ENCODE measurements at regions not wholly inside any gene's neighbourhood (a gene's known extent, or its start where the extent isn't known, plus 50 kb on each side); places are given as distances from the start of the nearest gene placed in this dataset.

DNA sequence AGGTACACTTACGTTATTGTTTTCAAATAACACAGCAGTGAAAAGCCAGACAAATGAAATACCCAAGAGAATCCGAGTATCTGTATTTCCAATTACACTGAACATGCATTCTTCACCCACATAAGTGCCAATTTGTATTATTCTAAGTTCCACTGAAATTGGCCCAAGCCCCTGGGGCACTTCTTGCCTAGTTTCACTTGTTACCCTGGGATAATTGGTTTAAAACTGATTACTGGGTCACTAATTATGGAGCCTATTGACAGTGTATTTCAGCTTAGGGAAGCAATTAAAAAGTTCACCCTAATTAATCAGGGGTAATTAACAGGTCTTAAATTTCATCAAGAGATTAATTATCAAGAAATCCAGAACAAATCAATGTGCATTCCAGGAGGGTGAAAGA, 60.5 kb upstream of the HS3ST2 start:
- Histone ChIP-seq H3K27me3 (ENCODE audit: control insufficient read depth in 2 of 2, insufficient read depth in 2 of 2, low read length in 2 of 2) (no peaks in the 10 kb centered on the region), H3K9me3 (ENCODE audit: control insufficient read depth in 2 of 2, low read length in 2 of 2) (no peaks in the 10 kb centered on the region), H3K4me3 (ENCODE audit: low read length in 2 of 2) (no peak overlapping the region), H3K9ac (ENCODE audit: low read depth in 1 of 2, low read length in 2 of 2) (no peak overlapping the region), H3K36me3 (ENCODE audit: control insufficient read depth in 2 of 2, insufficient read depth in 2 of 2, low read length in 2 of 2) (no peaks in the 10 kb centered on the region), H3K4me1 (ENCODE audit: control insufficient read depth in 2 of 2, insufficient read depth in 2 of 2, low read length in 2 of 2) (no peaks in the 10 kb centered on the region), H3K27ac (ENCODE audit: low read depth in 2 of 2, low read length in 2 of 2) (no peak overlapping the region)

DNA sequence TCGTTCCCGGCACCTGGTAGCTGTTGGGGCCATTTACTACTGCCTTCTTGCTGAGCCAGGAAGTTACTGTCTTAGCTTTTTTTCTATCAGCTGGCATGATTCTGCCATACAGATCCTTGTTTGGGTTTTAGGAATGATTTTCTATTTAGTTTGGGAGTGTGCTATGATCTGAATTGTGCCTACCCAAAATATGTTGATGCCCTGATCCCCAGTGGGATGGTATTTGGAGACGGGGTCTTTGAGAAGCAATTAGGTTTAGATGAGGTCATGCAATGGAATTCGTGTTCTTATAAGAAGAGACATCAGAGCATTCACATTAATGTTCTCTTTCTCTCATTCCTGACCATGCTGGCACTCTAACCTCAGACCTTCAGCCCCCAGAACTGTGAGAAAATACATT, 59.4 kb upstream of the HS3ST2 start:
- Histone ChIP-seq H3K4me3 (ENCODE audit: low read length in 2 of 2) (no peak overlapping the region), H3K27me3 (ENCODE audit: control insufficient read depth in 2 of 2, insufficient read depth in 2 of 2, low read length in 2 of 2) (no peaks in the 10 kb centered on the region), H3K9me3 (ENCODE audit: control insufficient read depth in 2 of 2, low read length in 2 of 2) (no peaks in the 10 kb centered on the region)

GRCh38 chr16:22757202-22757601, 56.8 kb upstream of the HS3ST2 start:
- H3K27me3 ChIP-seq (ENCODE audit: control insufficient read depth in 2 of 2, insufficient read depth in 2 of 2, low read length in 2 of 2), result no peaks in the 10 kb centered on the region
- H3K4me3 ChIP-seq (ENCODE audit: low read length in 2 of 2), result no peak overlapping the region
- H3K36me3 ChIP-seq (ENCODE audit: control insufficient read depth in 2 of 2, insufficient read depth in 2 of 2, low read length in 2 of 2), result no peaks in the 10 kb centered on the region
- H3K9me3 ChIP-seq (ENCODE audit: control insufficient read depth in 2 of 2, low read length in 2 of 2), result no peaks in the 10 kb centered on the region
- no peaks in the 10 kb centered on the region for H3K4me1 ChIP-seq (ENCODE audit: control insufficient read depth in 2 of 2, insufficient read depth in 2 of 2, low read length in 2 of 2)
- no peak overlapping the region for H3K9ac ChIP-seq (ENCODE audit: low read depth in 1 of 2, low read length in 2 of 2)
- H3K27ac ChIP-seq (ENCODE audit: low read depth in 2 of 2, low read length in 2 of 2), result no peak overlapping the region

More for the DNA sequence above, 59.4 kb upstream of the HS3ST2 start:
- H3K36me3 ChIP-seq (ENCODE audit: control insufficient read depth in 2 of 2, insufficient read depth in 2 of 2, low read length in 2 of 2), result no peaks in the 10 kb centered on the region
- H3K9ac ChIP-seq (ENCODE audit: low read depth in 1 of 2, low read length in 2 of 2), result no peak overlapping the region
- H3K4me1 ChIP-seq (ENCODE audit: control insufficient read depth in 2 of 2, insufficient read depth in 2 of 2, low read length in 2 of 2), result no peaks in the 10 kb centered on the region
- H3K27ac ChIP-seq (ENCODE audit: low read depth in 2 of 2, low read length in 2 of 2), result no peak overlapping the region

GRCh38 chr16:22762486-22762885, 51.5 kb upstream of the HS3ST2 start:
- Histone ChIP-seq H3K4me1 (ENCODE audit: control insufficient read depth in 2 of 2, insufficient read depth in 2 of 2, low read length in 2 of 2) (no peaks in the 10 kb centered on the region), H3K36me3 (ENCODE audit: control insufficient read depth in 2 of 2, insufficient read depth in 2 of 2, low read length in 2 of 2) (no peaks in the 10 kb centered on the region), H3K9ac (ENCODE audit: low read depth in 1 of 2, low read length in 2 of 2) (no peak overlapping the region), H3K27ac (ENCODE audit: low read depth in 2 of 2, low read length in 2 of 2) (no peak overlapping the region), H3K27me3 (ENCODE audit: control insufficient read depth in 2 of 2, insufficient read depth in 2 of 2, low read length in 2 of 2) (no peaks in the 10 kb centered on the region), H3K9me3 (ENCODE audit: control insufficient read depth in 2 of 2, low read length in 2 of 2) (no peaks in the 10 kb centered on the region), H3K4me3 (ENCODE audit: low read length in 2 of 2) (no peak overlapping the region)

DNA sequence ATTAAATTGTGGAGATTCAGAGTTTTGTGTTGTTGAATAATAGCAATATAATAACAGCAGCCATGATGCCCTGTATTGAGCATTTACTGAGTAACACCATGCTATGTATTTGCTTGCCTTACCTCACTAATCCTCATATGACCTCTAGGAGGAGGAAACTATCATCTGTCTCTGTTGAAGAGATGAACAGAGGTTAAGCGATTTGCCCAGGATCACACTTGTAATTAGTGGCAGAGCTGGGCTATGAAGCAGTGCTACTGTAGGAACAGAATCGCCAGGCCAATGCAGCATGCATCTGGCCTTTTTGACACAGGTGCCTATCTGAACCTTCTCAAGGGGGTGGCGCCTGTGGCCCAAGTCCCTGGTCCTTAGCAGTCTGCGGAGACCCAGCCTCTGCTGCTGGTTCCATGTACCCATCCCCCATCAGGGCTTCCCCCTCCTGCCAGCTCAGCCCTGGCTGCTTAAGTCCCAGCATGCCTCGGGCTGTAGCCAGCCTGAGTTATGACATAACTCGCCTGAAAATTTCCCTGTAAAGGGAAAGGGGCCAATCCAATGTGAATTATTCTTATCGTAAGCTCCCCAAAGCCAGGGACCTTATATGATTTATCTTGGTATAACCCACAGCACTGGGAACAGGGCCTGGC, 50.4 kb upstream of the HS3ST2 start:
- Histone ChIP-seq H3K27ac (ENCODE audit: low read depth in 2 of 2, low read length in 2 of 2) (no peak overlapping the region), H3K4me3 (ENCODE audit: low read length in 2 of 2) (no peak overlapping the region), H3K36me3 (ENCODE audit: control insufficient read depth in 2 of 2, insufficient read depth in 2 of 2, low read length in 2 of 2) (no peaks in the 10 kb centered on the region), H3K27me3 (ENCODE audit: control insufficient read depth in 2 of 2, insufficient read depth in 2 of 2, low read length in 2 of 2) (no peaks in the 10 kb centered on the region), H3K9ac (ENCODE audit: low read depth in 1 of 2, low read length in 2 of 2) (no peak overlapping the region), H3K9me3 (ENCODE audit: control insufficient read depth in 2 of 2, low read length in 2 of 2) (no peaks in the 10 kb centered on the region), H3K4me1 (ENCODE audit: control insufficient read depth in 2 of 2, insufficient read depth in 2 of 2, low read length in 2 of 2) (no peaks in the 10 kb centered on the region)

Measured in mucosa of rectum (tissue), 2 donors.